Nucleus accumbens (tissue), 56 donors: ENCODE measurements at regions not wholly inside any gene's neighbourhood (a gene's known extent, or its start where the extent isn't known, plus 50 kb on each side); places are given as distances from the start of the nearest gene placed in this dataset.
"Not testable (repeated sequence)": the region's sequence is repeated elsewhere in the genome, so short reads cannot be mapped to it uniquely, and the experiment has no call there.

Source experiments
- DNase-seq, 56 donors: peaks; one replicate each; lab custom pipeline; 2025; lab: John Stamatoyannopoulos, UW

- no peak for DNase-seq
Observed at GRCh38 chr3:188019727-188020126, 134.2 kb upstream of the LPP start.

- DNase-seq, result no peak
Observed at GRCh38 chr3:188021041-188021440, 132.9 kb upstream of the LPP start.

- no peak for DNase-seq
Observed at GRCh38 chr3:188021502-188022040, 132.4 kb upstream of the LPP start.

GRCh38 chr3:188022902-188023301 lies 131.1 kb upstream of the LPP start:
- DNase-seq, result not testable (repeated sequence)

GRCh38 chr3:188025555-188025954 lies 128.4 kb upstream of the LPP start:
- DNase-seq, result no peak

GRCh38 chr3:188026191-188026968 lies 127.6 kb upstream of the LPP start:
- DNase-seq, result no peak

GRCh38 chr3:188031121-188031520 lies 122.8 kb upstream of the LPP start:
- DNase-seq, result no peak

- DNase-seq, result no peak
Observed at GRCh38 chr3:188034989-188035388, 119.0 kb upstream of the LPP start.

- DNase-seq, result no peak
Observed at GRCh38 chr3:188036375-188037194, 117.4 kb upstream of the LPP start.

- DNase-seq, result no peak
Observed at GRCh38 chr3:188037195-188037718, 116.7 kb upstream of the LPP start.

- DNase-seq, result no peak
Observed at GRCh38 chr3:188037965-188038581, 115.9 kb upstream of the LPP start.

- DNase-seq, result no peak
Observed at GRCh38 chr3:188041193-188041592, 112.8 kb upstream of the LPP start.

GRCh38 chr3:188041895-188042294 lies 112.1 kb upstream of the LPP start:
- DNase-seq, result no peak

GRCh38 chr3:188042466-188042865 lies 111.5 kb upstream of the LPP start:
- no peak for DNase-seq

GRCh38 chr3:188043891-188044290 lies 110.1 kb upstream of the LPP start:
- DNase-seq, result no peak

- no peak for DNase-seq
Observed at GRCh38 chr3:188046561-188047211, 107.3 kb upstream of the LPP start.

- no peak for DNase-seq
Observed at GRCh38 chr3:188047536-188047935, 106.4 kb upstream of the LPP start.

GRCh38 chr3:188049606-188050530 lies 104.1 kb upstream of the LPP start:
- DNase-seq, result peak in 2 of 56 donors; percentile 17

- DNase-seq, result peak in 48 of 56 donors; percentile 35 to 96 (median 84)
Observed at GRCh38 chr3:188051801-188052168, 102.2 kb upstream of the LPP start.
